Liver (tissue), 3 donors: ENCODE measurements at regions not wholly inside any gene's neighbourhood (a gene's known extent, or its start where the extent isn't known, plus 50 kb on each side); places are given as distances from the start of the nearest gene placed in this dataset.

Experiments
- ATF3 ChIP-seq: IDR thresholded peaks from 2 replicates; pipeline ENCODE4 v1.6.1; 2016; ENCODE audit warnings: antibody characterized with exemption
- CTCF ChIP-seq: fragments of 150-350 bp; IDR thresholded peaks from 2 replicates; pipeline ENCODE4 v1.5.1; 2017; ENCODE audit warnings: improper control_type of control experiment, low read depth, low read length; ENCODE audit not compliant: missing input control
- EGR1 ChIP-seq, 2 donors: IDR thresholded peaks; 2 replicates each; pipeline ENCODE4 v1.6.1; 2016 to 2018; ENCODE audit warnings: antibody characterized with exemption in 2 of 2, low read depth in 2 of 2
- FOXA1 ChIP-seq: IDR thresholded peaks from 2 replicates; pipeline ENCODE4 v1.6.1; 2016; ENCODE audit warnings: antibody characterized with exemption
- MAX ChIP-seq: IDR thresholded peaks from 2 replicates; pipeline ENCODE4 v1.6.1; 2016; ENCODE audit warnings: antibody characterized with exemption
- RXRA ChIP-seq, 2 donors: IDR thresholded peaks; 2 replicates each; pipeline ENCODE4 v1.6.1; 2017 to 2018; ENCODE audit warnings: antibody characterized with exemption in 2 of 2, mild to moderate bottlenecking in 1 of 2
- ZBTB33 ChIP-seq: IDR thresholded peaks from 2 replicates; pipeline ENCODE4 v1.6.1; 2016; ENCODE audit warnings: antibody characterized with exemption
- donor health status: healthy.
- donor health status: healthy.

- TF ChIP-seq ATF3 = no peak
- TF ChIP-seq CTCF = no peak
- no peak for TF ChIP-seq ZBTB33
- no peak for TF ChIP-seq EGR1 (IDR thresholded peaks at IDR 0.05; ENCODE audit: low read depth in 2 of 2)
- TF ChIP-seq RXRA (IDR thresholded peaks at IDR 0.05) = no peak
- no peak for TF ChIP-seq MAX
- TF ChIP-seq FOXA1 = no peak
Observed at GRCh38 chr4:121599049-121599448, 97.7 kb downstream of the ANXA5 start.
